Stimulated activated CD4-positive, alpha-beta T cell treated with anti-CD3 and anti-CD28 coated beads, Interleukin-15, amount 100 ng/mL, for 48 hours (primary cell): ENCODE measurements at regions not wholly inside any gene's neighbourhood (a gene's known extent, or its start where the extent isn't known, plus 50 kb on each side); places are given as distances from the start of the nearest gene placed in this dataset.

ENCODE experiments used
- DNase-seq, 2 donors: peaks; one replicate each; pipeline ENCODE4 v3.0.0-alpha.2; 2020; ENCODE audit warnings: low read depth in 2 of 2

DNA sequence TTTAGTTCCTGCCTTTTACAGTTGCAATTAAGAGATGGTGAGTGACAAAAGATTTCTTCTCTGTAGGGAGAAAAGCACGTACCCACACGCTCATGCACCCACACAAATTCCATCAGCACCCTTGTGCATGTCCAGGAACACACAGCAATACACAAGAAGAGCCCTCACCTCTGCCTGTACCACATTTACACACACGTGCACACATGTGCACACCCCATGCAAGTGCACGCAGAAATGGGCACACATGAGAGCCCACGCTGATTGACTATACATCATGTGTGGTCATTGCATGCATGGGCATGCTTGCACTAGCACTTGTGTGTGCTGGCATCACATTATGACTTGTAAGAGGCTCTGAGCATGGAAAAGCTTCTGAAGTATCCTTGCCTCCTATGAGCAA, 70.5 kb downstream of the SERPINA3 start:
- no peak for DNase-seq

DNA sequence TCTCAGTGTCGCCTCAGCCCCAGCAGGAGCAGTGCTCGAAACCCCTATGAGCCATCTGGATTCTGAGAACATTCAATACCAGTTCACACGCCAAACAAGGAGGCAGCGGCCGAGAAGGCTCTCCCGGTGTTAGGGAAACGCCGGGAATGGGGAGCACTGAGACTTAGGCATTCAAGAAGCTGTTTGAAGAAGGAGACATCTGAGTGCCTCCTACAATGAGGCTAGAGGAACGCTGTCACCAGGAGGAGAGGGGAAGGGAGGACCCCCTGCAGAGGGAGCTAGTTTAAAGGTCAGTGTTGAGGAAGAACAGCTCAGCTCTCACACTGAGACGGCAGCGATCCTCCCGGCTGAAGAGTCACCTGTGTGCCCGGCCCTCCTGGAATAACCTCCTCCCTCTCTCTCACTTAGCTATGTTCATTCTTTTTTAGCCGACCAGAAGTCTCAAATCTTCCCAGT, 69.9 kb downstream of the SERPINA3 start:
- DNase-seq: no peak

- no peak for DNase-seq
Measured at GRCh38 chr14:94681300-94682060, 69.3 kb downstream of the SERPINA3 start.

DNA sequence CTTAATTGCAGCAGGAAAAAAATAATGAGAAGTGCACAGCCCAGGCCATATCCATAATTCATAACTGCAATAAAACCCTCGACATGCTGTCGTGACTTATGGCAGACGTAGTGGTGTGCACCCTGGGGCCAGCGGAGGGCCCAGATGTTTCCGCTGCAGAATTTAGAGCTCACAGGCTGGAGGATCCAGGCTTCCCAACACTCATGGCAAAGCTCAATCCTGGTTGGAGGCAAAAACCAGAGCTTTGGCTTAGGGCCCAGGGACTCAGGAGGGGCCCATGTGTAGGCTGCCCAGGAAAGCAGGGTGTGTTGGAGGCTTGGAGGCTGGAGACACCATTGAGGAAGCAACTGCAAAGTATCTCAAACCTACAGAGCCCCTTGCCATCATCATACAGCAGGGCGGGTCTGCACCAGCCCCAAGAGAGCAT, 68.7 kb downstream of the SERPINA3 start:
- no peak for DNase-seq

DNA sequence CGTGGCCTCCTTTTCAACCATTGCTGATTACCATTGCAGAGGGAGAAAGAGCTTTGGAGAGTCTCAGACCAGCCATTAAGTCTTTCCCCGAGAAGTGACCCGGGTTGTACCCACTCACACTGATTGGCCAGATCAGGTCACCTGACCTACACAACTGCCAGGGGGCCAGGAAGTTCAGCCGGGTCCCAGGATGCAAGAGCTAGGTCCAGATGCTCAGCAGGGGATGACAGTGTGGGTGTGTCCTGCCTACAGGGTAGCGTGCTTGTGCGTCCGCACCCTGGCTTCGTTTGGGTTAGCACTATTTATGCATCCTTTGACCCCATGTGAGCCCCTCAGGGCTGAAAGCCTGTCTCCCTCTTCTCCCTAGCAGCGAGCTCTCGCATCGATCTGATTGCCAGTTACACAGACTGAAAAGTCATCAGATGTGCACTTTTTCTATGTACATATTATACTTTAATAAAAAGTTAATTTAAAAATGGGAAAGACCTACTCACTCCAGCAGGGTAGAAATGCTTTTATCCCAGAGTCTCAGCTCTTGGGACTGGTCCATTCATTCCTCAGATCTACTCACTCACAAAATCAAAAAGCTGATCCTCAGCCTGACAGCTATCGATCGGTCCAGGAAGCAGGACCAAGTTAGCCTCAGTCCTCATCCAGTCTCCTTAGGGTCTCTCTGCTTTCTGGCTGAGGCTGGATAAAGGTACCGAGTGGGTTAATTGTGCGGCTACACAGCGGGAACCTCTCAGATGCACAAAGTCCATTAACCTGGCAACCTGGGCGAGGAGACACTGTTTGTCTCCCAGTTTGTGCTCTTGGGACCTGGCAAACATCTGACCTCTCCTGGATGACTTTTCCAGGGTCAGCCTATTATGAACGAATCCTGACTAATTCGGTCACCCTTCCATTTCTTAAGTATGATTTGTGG, 68.0 kb downstream of the SERPINA3 start:
- DNase-seq: no peak

DNA sequence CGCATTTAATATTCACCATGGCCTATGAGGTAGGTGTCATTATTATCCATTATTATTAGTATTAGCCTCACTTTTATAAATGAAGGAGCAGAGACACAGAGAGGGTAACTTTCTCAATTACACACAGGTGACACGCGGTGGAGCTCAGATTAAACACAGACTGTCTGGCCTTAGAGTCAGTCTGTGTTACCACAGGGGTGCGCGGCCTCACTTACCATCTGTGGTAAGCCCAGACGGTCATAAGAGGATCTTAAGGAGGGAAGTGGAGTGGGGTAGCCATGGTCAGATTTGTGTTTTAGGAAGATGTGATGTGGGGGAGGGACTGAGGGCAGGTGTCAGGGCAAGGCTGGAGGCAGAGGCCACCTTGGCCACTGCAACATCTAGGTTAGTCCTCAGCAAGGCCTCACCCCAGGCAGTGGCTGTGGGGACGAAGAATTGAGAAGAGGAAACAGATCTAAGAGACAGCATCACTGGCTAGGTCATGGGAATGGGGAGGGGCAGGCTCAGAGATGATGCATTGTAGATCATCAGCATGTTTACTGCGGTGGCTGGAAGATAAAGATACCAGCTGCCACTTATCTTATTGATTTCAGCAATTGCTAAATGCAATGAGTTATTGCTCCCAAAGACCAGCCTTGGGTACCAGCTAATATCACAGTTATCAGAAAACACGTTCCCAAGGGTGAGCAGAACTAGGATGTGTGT, 67.1 kb downstream of the SERPINA3 start:
- DNase-seq: no peak

- no peak for DNase-seq
Measured at GRCh38 chr14:94677747-94678146, 65.6 kb downstream of the SERPINA3 start.

GRCh38 chr14:94677213-94677612, 65.0 kb downstream of the SERPINA3 start:
- DNase-seq: no peak

GRCh38 chr14:94676495-94677185, 64.4 kb downstream of the SERPINA3 start:
- DNase-seq: no peak

DNA sequence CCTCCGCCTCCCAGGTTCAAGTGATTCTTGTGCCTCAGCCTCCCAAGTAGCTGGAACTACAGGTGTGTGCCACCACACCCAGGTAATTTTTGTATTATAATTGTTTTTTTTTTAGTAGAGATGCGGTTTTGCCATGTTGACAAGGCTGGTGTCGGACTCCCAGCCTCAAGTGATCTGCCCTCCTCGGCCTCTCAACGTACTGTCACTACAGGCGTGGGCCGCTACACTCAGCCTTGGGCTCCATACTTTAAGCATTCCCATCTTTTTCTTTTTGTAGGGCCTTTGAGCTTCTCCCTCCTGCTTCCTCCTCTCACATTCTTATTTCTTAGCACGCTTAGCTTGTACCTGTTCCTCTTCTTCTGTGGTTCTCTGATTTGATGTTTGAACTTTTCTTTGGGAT, 62.8 kb downstream of the SERPINA3 start:
- DNase-seq: no peak

GRCh38 chr14:94673781-94674231, 61.6 kb downstream of the SERPINA3 start:
- no peak for DNase-seq
